IMR-90 (cell line): ENCODE measurements at regions not wholly inside any gene's neighbourhood (a gene's known extent, or its start where the extent isn't known, plus 50 kb on each side); places are given as distances from the start of the nearest gene placed in this dataset.

Experiments
- ATAC-seq: fragments of 200-7000 bp; cut with Tn5 transposase; 2 replicates; pipeline ENCODE4 v1.9.1; 2020; ENCODE audit warnings: low read depth, mild to moderate bottlenecking, moderate library complexity
- BruUV-seq: library from RNA; stranded (reverse); fragments of 400-500 nt; replicated peaks from 2 replicates; lab custom pipeline; 2021; lab: Mats Ljungman, UMichigan
- CTCF ChIA-PET: fragments of 300-600 bp; formaldehyde crosslinking; extraction: SDS; loops from one replicate; lab custom pipeline; 2021; ENCODE audit warnings: antibody characterized with exemption; lab: Yijun Ruan, JAX
- POLR2A ChIA-PET: fragments of 300-600 bp; sonication (Branson Sonifier 250); formaldehyde crosslinking; loops from one replicate; lab custom pipeline; 2022; ENCODE audit warnings: antibody characterized with exemption; ENCODE audit not compliant: unreplicated experiment; lab: Charles Lee
- DNase-seq: peaks from one replicate; pipeline ENCODE4 v3.0.0; 2013
- H2AFZ ChIP-seq: replicated peaks from 2 replicates; pipeline ENCODE3; 2013; ENCODE audit warnings: low read length, mild to moderate bottlenecking; ENCODE audit not compliant: poor library complexity
- H2AK5ac ChIP-seq: 2 replicates; pipeline ENCODE4 v1.6.1; 2013; ENCODE audit warnings: low read depth, low read length, inconsistent platforms
- H2AK9ac ChIP-seq: replicated peaks from 2 replicates; pipeline ENCODE3; 2013; ENCODE audit warnings: mild to moderate bottlenecking, low read depth, low read length, moderate library complexity; ENCODE audit not compliant: poor library complexity
- H2BK120ac ChIP-seq: 2 replicates; pipeline ENCODE4 v1.6.1; 2013; ENCODE audit warnings: low read depth, low read length, inconsistent platforms
- H2BK15ac ChIP-seq: 3 replicates; pipeline ENCODE4 v1.6.1; 2013; ENCODE audit warnings: low read depth, low read length, inconsistent platforms
- H2BK20ac ChIP-seq: 2 replicates; pipeline ENCODE4 v1.6.1; 2013; ENCODE audit warnings: low read depth, mild to moderate bottlenecking, inconsistent platforms, low read length, moderate library complexity
- H2BK5ac ChIP-seq: 2 replicates; pipeline ENCODE4 v1.6.1; 2013; ENCODE audit warnings: mild to moderate bottlenecking, low read depth, low read length, inconsistent platforms; ENCODE audit not compliant: poor library complexity, severe bottlenecking
- H3K14ac ChIP-seq: replicated peaks from 2 replicates; pipeline ENCODE4 v1.6.1; 2013; ENCODE audit warnings: low read depth, low read length, inconsistent platforms
- H3K18ac ChIP-seq: 2 replicates; pipeline ENCODE4 v1.6.1; 2013; ENCODE audit warnings: low read depth, low read length, control low read depth
- H3K23ac ChIP-seq: 2 replicates; pipeline ENCODE4 v1.6.1; 2013; ENCODE audit warnings: low read depth, low read length, inconsistent platforms
- H3K27ac ChIP-seq: 2 replicates; pipeline ENCODE4 v1.5.1; 2013; ENCODE audit warnings: mild to moderate bottlenecking, control low read depth, low read length; ENCODE audit not compliant: insufficient read depth
- H3K27me3 ChIP-seq: 2 replicates; pipeline ENCODE4 v1.6.1; 2013; ENCODE audit warnings: low read length; ENCODE audit not compliant: control insufficient read depth, insufficient read depth
- H3K36me3 ChIP-seq: 2 replicates; pipeline ENCODE4 v1.6.1; 2013; ENCODE audit warnings: low read length, mixed read lengths; ENCODE audit not compliant: control insufficient read depth, insufficient read depth
- H3K4ac ChIP-seq: 2 replicates; pipeline ENCODE4 v1.6.1; 2013; ENCODE audit warnings: low read depth, low read length, inconsistent platforms
- H3K4me1 ChIP-seq: 2 replicates; pipeline ENCODE4 v1.6.1; 2013; ENCODE audit warnings: low read length, mixed read lengths; ENCODE audit not compliant: control insufficient read depth, insufficient read depth
- H3K4me2 ChIP-seq: 2 replicates; pipeline ENCODE4 v1.6.1; 2013; ENCODE audit warnings: low read depth, mild to moderate bottlenecking, control low read depth, low read length, moderate library complexity
- H3K4me3 ChIP-seq: 2 replicates; pipeline ENCODE4 v1.5.1; 2013; ENCODE audit warnings: low read depth, mild to moderate bottlenecking, control low read depth, low read length, moderate library complexity; ENCODE audit not compliant: insufficient read depth
- H3K56ac ChIP-seq: 2 replicates; pipeline ENCODE4 v1.6.1; 2013; ENCODE audit warnings: low read length, inconsistent platforms; ENCODE audit not compliant: insufficient read depth; ENCODE audit errors: extremely low read depth
- H3K79me1 ChIP-seq, 2 experiments: 2 replicates each; pipeline ENCODE4 v1.6.1; 2013; ENCODE audit warnings: low read length in 2 of 2, inconsistent platforms in 1 of 2, low read depth in 1 of 2
- H3K9ac ChIP-seq: 2 replicates; pipeline ENCODE4 v1.6.1; 2013; ENCODE audit warnings: low read depth, low read length, control low read depth
- H3K9me1 ChIP-seq: 2 replicates; pipeline ENCODE4 v1.6.1; 2013; ENCODE audit warnings: low read length, inconsistent platforms; ENCODE audit not compliant: insufficient read depth
- H3K9me3 ChIP-seq: 2 replicates; pipeline ENCODE4 v1.6.1; 2013; ENCODE audit warnings: low read length; ENCODE audit not compliant: control insufficient read depth, insufficient read depth
- H4K20me1 ChIP-seq: 2 replicates; pipeline ENCODE4 v1.6.1; 2013; ENCODE audit warnings: low read length, inconsistent platforms; ENCODE audit not compliant: insufficient read depth
- H4K5ac ChIP-seq: 2 replicates; pipeline ENCODE4 v1.6.1; 2013; ENCODE audit warnings: mild to moderate bottlenecking, low read depth, low read length, control low read depth
- H4K8ac ChIP-seq, 2 experiments: 2 replicates each; pipeline ENCODE4 v1.6.1; 2013; ENCODE audit warnings: low read depth in 2 of 2, low read length in 2 of 2, control low read depth in 1 of 2, inconsistent platforms in 1 of 2
- H4K91ac ChIP-seq: 2 replicates; pipeline ENCODE4 v1.6.1; 2013; ENCODE audit warnings: low read depth, low read length, inconsistent platforms; ENCODE audit not compliant: insufficient read depth
- CEBPB ChIP-seq: IDR thresholded peaks from 2 replicates; pipeline ENCODE4 v1.6.1; 2012; ENCODE audit warnings: low read depth, low read length, improper control_type of control experiment
- CHD1 ChIP-seq: IDR thresholded peaks from 2 replicates; pipeline ENCODE4 v1.6.1; 2012; ENCODE audit warnings: low read depth, low read length, improper control_type of control experiment
- FOS ChIP-seq: fragments of 150-350 bp; IDR thresholded peaks from 2 replicates; pipeline ENCODE4 v1.6.1; 2016; ENCODE audit warnings: low read depth, low read length
- MAFK ChIP-seq: IDR thresholded peaks from 2 replicates; pipeline ENCODE4 v1.6.1; 2012; ENCODE audit warnings: low read depth, low read length, improper control_type of control experiment
- MAZ ChIP-seq: IDR thresholded peaks from 2 replicates; pipeline ENCODE4 v1.6.1; 2012; ENCODE audit warnings: low read depth, mild to moderate bottlenecking, low read length, improper control_type of control experiment, moderate library complexity, borderline replicate concordance
- RCOR1 ChIP-seq: IDR thresholded peaks from 2 replicates; pipeline ENCODE4 v1.6.1; 2012; ENCODE audit warnings: mild to moderate bottlenecking, low read length, improper control_type of control experiment; ENCODE audit not compliant: insufficient replicate concordance
- RFX5 ChIP-seq: IDR thresholded peaks from 2 replicates; pipeline ENCODE4 v1.8.0; 2012; ENCODE audit warnings: low read depth, mild to moderate bottlenecking, low read length, moderate library complexity
- WGBS, 2 experiments: methylation state at CpG; one replicate each; pipeline versions ENCODE4 v1.1.5 to v1.1.7; 2013; ENCODE audit warnings: missing lambda C conversion rate in 2 of 2; ENCODE audit not compliant: insufficient read length in 1 of 2; ENCODE audit errors: extremely low coverage in 2 of 2; 5-methylcytosine and 5-hydroxymethylcytosine counted together
- dilution Hi-C: fragments of 300-500 bp; cut with HindIII; formaldehyde crosslinking; loops from one replicate; pipeline ENCODE4 v1.14.3; 2018; ENCODE audit warnings: low sequenced_read_pairs; ENCODE audit not compliant: unreplicated experiment
- in situ Hi-C: fragments of 300-500 bp; cut with MboI; formaldehyde crosslinking; loops from 3 replicates; pipeline ENCODE4 v1.14.3; 2019; ENCODE audit warnings: low sequenced_read_pairs, inconsistent platforms, mixed read lengths
- intact Hi-C: fragments of 100-400 bp; cut with micrococcal nuclease; formaldehyde crosslinking; loops from 2 replicates; pipeline ENCODE4 v1.10.0; 2022

GRCh38 chr5:167992868-167993267 lies 298.6 kb upstream of the WWC1 start:
- Histone ChIP-seq H2AK5ac (no peak overlapping the region), H4K5ac (no peak overlapping the region), H4K8ac (no peak overlapping the region), H3K27me3 (peaks cover 2% of the 10 kb centered on the region; the same call in 1 of the 2 replicates), H3K14ac (no peak overlapping the region), H3K4me2 (no peak overlapping the region), H3K36me3 (no peaks in the 10 kb centered on the region), H3K79me1 (no peaks in the 10 kb centered on the region), H3K4ac (no peak overlapping the region), H3K9ac (no peak overlapping the region), H3K4me3 (no peak overlapping the region), H3K56ac (no peak overlapping the region), H2BK20ac (no peak overlapping the region), H2BK5ac (no peak overlapping the region), H2AFZ (no peak overlapping the region), H3K9me3 (no peaks in the 10 kb centered on the region), H3K4me1 (no peaks in the 10 kb centered on the region), H2AK9ac (no peak overlapping the region), H4K20me1 (no peaks in the 10 kb centered on the region), H4K91ac (no peak overlapping the region), H3K18ac (no peak overlapping the region), H3K23ac (no peak overlapping the region), H2BK120ac (no peak overlapping the region), H3K9me1 (no peaks in the 10 kb centered on the region), H3K27ac (no peak overlapping the region), H2BK15ac (no peak overlapping the region)
- in situ Hi-C loops = no loop called here
- DNase-seq = no peak
- dilution Hi-C loops = no loop called here
- 73% methylated on average over 5 of the region's 11 CpGs; no CpG with 5 or more reads in 1 of the 2 experiments for WGBS, 2 experiments
- ATAC-seq = no peak
- ChIA-PET CTCF (no interaction called here), POLR2A (no interaction called here)
- TF ChIP-seq FOS (no peak), MAZ (no peak), RFX5 (no peak), CEBPB (no peak), MAFK (no peak), RCOR1 (no peak), CHD1 (no peak)
- no TSS peak for BruUV-seq
- intact Hi-C loops = no loop called here
